ENCODE measurements at regions not wholly inside any gene's neighbourhood (a gene's known extent, or its start where the extent isn't known, plus 50 kb on each side); places are given as distances from the start of the nearest gene placed in this dataset.

- H4K8ac ChIP-seq (ENCODE audit: low read depth in 2 of 2, low read length in 2 of 2) = no peak overlapping the region
- peak overlapping the region; percentile 13 for H2AFZ ChIP-seq (replicated peaks; ENCODE audit: low read length, poor library complexity)
- H3K36me3 ChIP-seq (ENCODE audit: control insufficient read depth, insufficient read depth, low read length) = no peaks in the 10 kb centered on the region
- BruUV-seq (replicated peaks) = no TSS peak
- no peak overlapping the region for H3K14ac ChIP-seq (replicated peaks; ENCODE audit: low read depth, low read length)
- H2AK5ac ChIP-seq (ENCODE audit: low read depth, low read length) = no peak overlapping the region
- no peaks in the 10 kb centered on the region for H3K79me1 ChIP-seq (ENCODE audit: low read depth in 1 of 2, low read length in 2 of 2)
- no peak overlapping the region for H3K56ac ChIP-seq (ENCODE audit: extremely low read depth, insufficient read depth, low read length)
- no peaks in the 10 kb centered on the region for H3K9me3 ChIP-seq (ENCODE audit: control insufficient read depth, insufficient read depth, low read length)
- no peak overlapping the region for H3K4me2 ChIP-seq (ENCODE audit: low read depth, low read length)
- peaks cover 53% of the 10 kb centered on the region for H3K27me3 ChIP-seq (ENCODE audit: control insufficient read depth, insufficient read depth, low read length)
- no peak overlapping the region for H3K9ac ChIP-seq (ENCODE audit: low read depth, low read length)
- no peaks in the 10 kb centered on the region for H3K9me1 ChIP-seq (ENCODE audit: insufficient read depth, low read length)
- DNase-seq (no peak), ATAC-seq (ENCODE audit: low read depth) (no peak)
- no peak overlapping the region for H3K4ac ChIP-seq (ENCODE audit: low read depth, low read length)
- CTCF ChIA-PET = no interaction called here
- no peak overlapping the region for H3K23ac ChIP-seq (ENCODE audit: low read depth, low read length)
- no peak overlapping the region for H3K18ac ChIP-seq (ENCODE audit: low read depth, low read length)
- WGBS, 2 experiments (ENCODE audit: extremely low coverage in 2 of 2, insufficient read length in 1 of 2) = 90% methylated on average over 2 of the region's 6 CpGs; no CpG with 5 or more reads in 1 of the 2 experiments
- in situ Hi-C loops (cut with MboI; ENCODE audit: low sequenced_read_pairs) (no loop called here), intact Hi-C loops (cut with micrococcal nuclease) (no loop called here), dilution Hi-C loops (cut with HindIII; ENCODE audit: low sequenced_read_pairs, unreplicated experiment) (no loop called here)
- peaks cover 3% of the 10 kb centered on the region; the same call in 1 of the 2 replicates for H3K4me1 ChIP-seq (ENCODE audit: control insufficient read depth, insufficient read depth, low read length)
- H2BK5ac ChIP-seq (ENCODE audit: low read depth, low read length, poor library complexity, severe bottlenecking) = no peak overlapping the region
- H3K4me3 ChIP-seq (ENCODE audit: insufficient read depth, low read depth, low read length) = no peak overlapping the region
- no peak overlapping the region for H2BK15ac ChIP-seq (ENCODE audit: low read depth, low read length)
- POLR2A ChIA-PET (ENCODE audit: unreplicated experiment) = no interaction called here
- no peak for TF ChIP-seq RAD21 (IDR thresholded peaks at IDR 0.05; ENCODE audit: low read length)
- TF ChIP-seq SMC3 (IDR thresholded peaks at IDR 0.05; ENCODE audit: low read depth, low read length) = no peak
- no peak for TF ChIP-seq RFX5 (IDR thresholded peaks at IDR 0.05; ENCODE audit: low read depth, low read length)
- TF ChIP-seq CHD1 (IDR thresholded peaks at IDR 0.05; ENCODE audit: low read depth, low read length) = no peak
- no peak for TF ChIP-seq NFE2L2 (IDR thresholded peaks at IDR 0.05; ENCODE audit: low read depth, low read length)
- no peak for TF ChIP-seq BHLHE40 (IDR thresholded peaks at IDR 0.05; ENCODE audit: low read depth, low read length)
- TF ChIP-seq MAFK (IDR thresholded peaks at IDR 0.05; ENCODE audit: low read depth, low read length) = no peak
- no peak for TF ChIP-seq RCOR1 (IDR thresholded peaks at IDR 0.05; ENCODE audit: insufficient replicate concordance, low read length)
- TF ChIP-seq MAZ (IDR thresholded peaks at IDR 0.05; ENCODE audit: borderline replicate concordance, low read depth, low read length) = no peak
- TF ChIP-seq, protein P1, sequence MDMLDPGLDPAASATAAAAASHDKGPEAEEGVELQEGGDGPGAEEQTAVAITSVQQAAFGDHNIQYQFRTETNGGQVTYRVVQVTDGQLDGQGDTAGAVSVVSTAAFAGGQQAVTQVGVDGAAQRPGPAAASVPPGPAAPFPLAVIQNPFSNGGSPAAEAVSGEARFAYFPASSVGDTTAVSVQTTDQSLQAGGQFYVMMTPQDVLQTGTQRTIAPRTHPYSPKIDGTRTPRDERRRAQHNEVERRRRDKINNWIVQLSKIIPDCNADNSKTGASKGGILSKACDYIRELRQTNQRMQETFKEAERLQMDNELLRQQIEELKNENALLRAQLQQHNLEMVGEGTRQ (IDR thresholded peaks at IDR 0.05; ENCODE audit: low read depth, low read length) = no peak
- no peak for TF ChIP-seq CEBPB (IDR thresholded peaks at IDR 0.05; ENCODE audit: low read depth, low read length)
- no peak for TF ChIP-seq ELK1 (IDR thresholded peaks at IDR 0.05; ENCODE audit: borderline replicate concordance, low read depth, low read length)
- no peak for TF ChIP-seq FOS (IDR thresholded peaks at IDR 0.05; ENCODE audit: low read depth, low read length)
- TF ChIP-seq POLR2A (IDR thresholded peaks at IDR 0.05; ENCODE audit: low read depth, low read length) = no peak
- TF ChIP-seq, protein P2, sequence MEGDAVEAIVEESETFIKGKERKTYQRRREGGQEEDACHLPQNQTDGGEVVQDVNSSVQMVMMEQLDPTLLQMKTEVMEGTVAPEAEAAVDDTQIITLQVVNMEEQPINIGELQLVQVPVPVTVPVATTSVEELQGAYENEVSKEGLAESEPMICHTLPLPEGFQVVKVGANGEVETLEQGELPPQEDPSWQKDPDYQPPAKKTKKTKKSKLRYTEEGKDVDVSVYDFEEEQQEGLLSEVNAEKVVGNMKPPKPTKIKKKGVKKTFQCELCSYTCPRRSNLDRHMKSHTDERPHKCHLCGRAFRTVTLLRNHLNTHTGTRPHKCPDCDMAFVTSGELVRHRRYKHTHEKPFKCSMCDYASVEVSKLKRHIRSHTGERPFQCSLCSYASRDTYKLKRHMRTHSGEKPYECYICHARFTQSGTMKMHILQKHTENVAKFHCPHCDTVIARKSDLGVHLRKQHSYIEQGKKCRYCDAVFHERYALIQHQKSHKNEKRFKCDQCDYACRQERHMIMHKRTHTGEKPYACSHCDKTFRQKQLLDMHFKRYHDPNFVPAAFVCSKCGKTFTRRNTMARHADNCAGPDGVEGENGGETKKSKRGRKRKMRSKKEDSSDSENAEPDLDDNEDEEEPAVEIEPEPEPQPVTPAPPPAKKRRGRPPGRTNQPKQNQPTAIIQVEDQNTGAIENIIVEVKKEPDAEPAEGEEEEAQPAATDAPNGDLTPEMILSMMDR (conservative IDR thresholded peaks at IDR 0.05; ENCODE audit: low read depth, low read length) = no peak
- TF ChIP-seq MXI1 (IDR thresholded peaks at IDR 0.05; ENCODE audit: borderline replicate concordance, low read depth, low read length) = no peak
- H2AK9ac ChIP-seq (replicated peaks; ENCODE audit: low read depth, low read length, poor library complexity) = no peak overlapping the region
- H2BK120ac ChIP-seq (ENCODE audit: low read depth, low read length) = no peak overlapping the region
- H4K5ac ChIP-seq (ENCODE audit: low read depth, low read length) = no peak overlapping the region
- H2BK20ac ChIP-seq (ENCODE audit: low read depth, low read length) = no peak overlapping the region
- H3K27ac ChIP-seq (ENCODE audit: insufficient read depth, low read length) = no peak overlapping the region
- no peak overlapping the region for H4K91ac ChIP-seq (ENCODE audit: insufficient read depth, low read depth, low read length)
- H4K20me1 ChIP-seq (ENCODE audit: insufficient read depth, low read length) = no peaks in the 10 kb centered on the region
These were observed 94.5 kb upstream of the FMN2 start for GRCh38 chr1:239997160-239997514.

Measured in IMR-90 (cell line).